Activated T-helper 1 cell treated with anti-CD3 and anti-CD28 coated beads, Interleukin-12 subunit alpha, Interleukin-12 subunit beta, Interleukin-2, Interleukin-4 antibody, amounts not matched to agents 30 ng/mL and 10 ng/mL and 1 ng/mL, durations not matched to agents 14 hours and 24 hours and 36 hours (primary cell): ENCODE measurements at regions not wholly inside any gene's neighbourhood (a gene's known extent, or its start where the extent isn't known, plus 50 kb on each side); places are given as distances from the start of the nearest gene placed in this dataset.
"Not testable (repeated sequence)": the region's sequence is repeated elsewhere in the genome, so short reads cannot be mapped to it uniquely, and the experiment has no call there.

ENCODE experiments used
- DNase-seq: peaks from one replicate; pipeline ENCODE4 v3.0.0; 2021; ENCODE audit warnings: low spot score
- H3K27ac Mint-ChIP-seq: one replicate; pipeline ENCODE4 v1.8.0; 2021; ENCODE audit warnings: mild to moderate bottlenecking, mixed read lengths
- H3K27me3 Mint-ChIP-seq: one replicate; pipeline ENCODE4 v1.8.0; 2022; ENCODE audit warnings: mild to moderate bottlenecking, moderate library complexity, mixed read lengths; ENCODE audit not compliant: insufficient read depth
- H3K36me3 Mint-ChIP-seq: one replicate; pipeline ENCODE4 v1.8.0; 2021; ENCODE audit warnings: low read depth, mixed read lengths
- H3K4me1 Mint-ChIP-seq: one replicate; pipeline ENCODE4 v1.8.0; 2021; ENCODE audit warnings: low read depth, mixed read lengths
- H3K4me3 Mint-ChIP-seq: one replicate; pipeline ENCODE4 v1.8.0; 2021; ENCODE audit warnings: mild to moderate bottlenecking, moderate library complexity, mixed read lengths
- H3K9me3 Mint-ChIP-seq: one replicate; pipeline ENCODE4 v1.8.0; 2021; ENCODE audit warnings: mixed read lengths
- intact Hi-C: fragments of 100-400 bp; cut with micrococcal nuclease; formaldehyde crosslinking; loops from one replicate; pipeline ENCODE4 v1.15.1; 2024

DNA sequence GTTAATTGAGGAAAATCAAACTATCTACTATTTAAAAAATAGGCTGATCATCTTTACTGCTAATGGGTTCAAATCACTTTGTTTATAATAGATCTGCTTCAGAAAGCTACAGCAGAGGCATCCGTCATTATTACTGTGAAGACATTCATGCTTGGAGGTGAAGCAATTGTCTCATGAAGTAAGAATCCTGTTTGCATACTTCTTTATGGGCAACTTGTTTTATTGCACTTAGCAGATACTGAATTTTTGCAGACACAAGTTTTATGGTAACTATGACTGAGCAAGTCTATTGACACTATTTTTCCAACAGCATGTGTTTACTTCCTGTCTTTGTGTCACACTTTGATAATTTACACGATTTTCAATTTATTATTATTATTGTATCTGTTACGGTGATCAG lies 573.9 kb downstream of the RFPL4B start:
- H3K36me3 Mint-ChIP-seq = no peaks in the 10 kb centered on the region
- no peaks in the 10 kb centered on the region for H3K4me1 Mint-ChIP-seq
- no peaks in the 10 kb centered on the region for H3K27me3 Mint-ChIP-seq
- H3K9me3 Mint-ChIP-seq = no peaks in the 10 kb centered on the region
- no peak overlapping the region for H3K27ac Mint-ChIP-seq
- no peak for DNase-seq
- intact Hi-C loops = no loop called here
- H3K4me3 Mint-ChIP-seq = no peak overlapping the region

DNA sequence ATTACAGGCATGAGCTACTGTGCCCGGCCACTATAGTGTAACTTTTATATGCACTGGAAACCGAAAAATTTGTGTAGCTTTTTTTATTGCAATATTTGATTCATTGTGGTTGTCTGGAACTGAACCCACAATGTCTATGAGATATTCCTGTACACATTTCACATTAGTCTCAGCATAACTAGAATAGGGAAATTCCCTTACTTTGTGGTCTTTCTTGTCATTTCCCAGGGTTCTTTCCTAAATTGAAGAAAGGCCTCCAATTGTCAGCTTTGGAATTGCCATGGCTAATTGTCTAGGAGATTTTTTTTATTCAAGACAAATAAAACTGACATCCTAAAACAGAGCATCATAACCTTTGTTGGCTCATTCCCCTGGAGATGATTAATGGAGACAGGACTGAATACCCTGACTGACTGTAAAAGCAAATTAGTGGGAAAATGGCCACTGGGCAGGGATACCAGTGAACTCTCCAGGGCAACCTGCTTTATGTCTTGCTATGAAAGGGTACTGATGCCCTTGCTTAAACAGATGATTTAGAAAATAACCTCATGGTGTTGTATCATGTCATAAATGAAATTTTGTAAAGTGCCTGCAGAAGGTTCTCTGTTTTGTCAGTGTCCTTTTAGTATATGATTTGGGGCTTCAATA lies 576.9 kb downstream of the RFPL4B start:
- H3K27ac Mint-ChIP-seq = no peak overlapping the region
- H3K4me1 Mint-ChIP-seq = no peaks in the 10 kb centered on the region
- intact Hi-C loops = no loop called here
- no peak for DNase-seq
- no peaks in the 10 kb centered on the region for H3K27me3 Mint-ChIP-seq
- no peaks in the 10 kb centered on the region for H3K9me3 Mint-ChIP-seq
- H3K36me3 Mint-ChIP-seq = no peaks in the 10 kb centered on the region
- no peak overlapping the region for H3K4me3 Mint-ChIP-seq

- no peak for DNase-seq
- no peak overlapping the region for H3K27ac Mint-ChIP-seq
- H3K4me3 Mint-ChIP-seq = no peak overlapping the region
- H3K36me3 Mint-ChIP-seq = no peaks in the 10 kb centered on the region
- no peaks in the 10 kb centered on the region for H3K27me3 Mint-ChIP-seq
- intact Hi-C loops = no loop called here
- H3K9me3 Mint-ChIP-seq = no peaks in the 10 kb centered on the region
- no peaks in the 10 kb centered on the region for H3K4me1 Mint-ChIP-seq
Measured at GRCh38 chr6:112925702-112926101, 578.6 kb downstream of the RFPL4B start.

GRCh38 chr6:112927641-112928320 lies 580.7 kb downstream of the RFPL4B start:
- no peak overlapping the region for H3K27ac Mint-ChIP-seq
- H3K36me3 Mint-ChIP-seq = no peaks in the 10 kb centered on the region
- H3K9me3 Mint-ChIP-seq = no peaks in the 10 kb centered on the region
- no peaks in the 10 kb centered on the region for H3K27me3 Mint-ChIP-seq
- no peaks in the 10 kb centered on the region for H3K4me1 Mint-ChIP-seq
- intact Hi-C loops = no loop called here
- no peak overlapping the region for H3K4me3 Mint-ChIP-seq
- no peak for DNase-seq

- H3K4me1 Mint-ChIP-seq = no peaks in the 10 kb centered on the region
- no peak overlapping the region for H3K4me3 Mint-ChIP-seq
- intact Hi-C loops = no loop called here
- no peaks in the 10 kb centered on the region for H3K9me3 Mint-ChIP-seq
- H3K27me3 Mint-ChIP-seq = no peaks in the 10 kb centered on the region
- no peaks in the 10 kb centered on the region for H3K36me3 Mint-ChIP-seq
- no peak for DNase-seq
- no peak overlapping the region for H3K27ac Mint-ChIP-seq
Measured at GRCh38 chr6:112929641-112930040, 582.5 kb downstream of the RFPL4B start.

DNA sequence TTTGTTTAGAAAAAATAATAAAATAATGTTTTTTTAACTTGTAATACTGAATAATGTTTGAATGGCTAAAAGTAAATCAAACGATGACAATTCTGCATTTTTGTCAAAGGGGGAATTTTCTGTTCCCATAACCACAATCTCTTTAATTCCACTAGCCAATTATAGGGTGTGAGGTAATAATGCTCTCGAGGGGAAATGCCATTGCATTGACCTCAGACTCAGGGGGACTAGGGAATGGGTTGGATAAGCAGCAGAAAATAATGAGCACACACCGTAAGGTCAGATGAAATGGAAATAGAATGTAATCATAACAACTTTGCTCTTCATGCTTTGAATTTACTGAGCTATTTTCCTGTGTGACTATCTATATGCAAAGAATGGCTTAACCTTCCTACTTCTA lies 584.7 kb downstream of the RFPL4B start:
- DNase-seq = no peak
- Mint-ChIP-seq H3K27me3 (no peaks in the 10 kb centered on the region), H3K36me3 (no peaks in the 10 kb centered on the region), H3K4me3 (no peak overlapping the region), H3K27ac (no peak overlapping the region), H3K4me1 (no peaks in the 10 kb centered on the region), H3K9me3 (no peaks in the 10 kb centered on the region)
- intact Hi-C loops = no loop called here

DNA sequence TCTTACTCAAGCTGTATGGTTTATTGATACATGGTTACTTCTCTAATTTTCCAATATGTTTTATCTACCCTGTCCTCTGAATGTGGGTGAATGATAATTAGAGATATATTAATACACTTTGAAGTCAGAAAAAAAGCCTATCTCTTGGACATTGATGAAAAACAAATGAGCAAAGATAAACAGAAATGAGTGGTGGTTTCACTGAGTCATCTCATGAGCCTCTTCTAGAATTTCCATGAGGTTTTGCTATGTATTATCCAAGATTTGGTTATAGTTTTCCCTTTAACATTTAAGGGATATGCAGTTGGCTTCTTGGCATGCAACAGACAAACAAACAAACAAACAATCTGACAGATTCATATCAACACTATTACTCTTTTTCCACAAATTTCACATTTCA lies 586.8 kb downstream of the RFPL4B start:
- H3K4me3 Mint-ChIP-seq = no peak overlapping the region
- no peaks in the 10 kb centered on the region for H3K9me3 Mint-ChIP-seq
- intact Hi-C loops = no loop called here
- H3K36me3 Mint-ChIP-seq = no peaks in the 10 kb centered on the region
- H3K4me1 Mint-ChIP-seq = no peaks in the 10 kb centered on the region
- no peak overlapping the region for H3K27ac Mint-ChIP-seq
- DNase-seq = no peak
- H3K27me3 Mint-ChIP-seq = no peaks in the 10 kb centered on the region

- H3K4me3 Mint-ChIP-seq = no peak overlapping the region
- intact Hi-C loops = no loop called here
- no peak for DNase-seq
Measured at GRCh38 chr6:112934433-112935327, 587.5 kb downstream of the RFPL4B start.

DNA sequence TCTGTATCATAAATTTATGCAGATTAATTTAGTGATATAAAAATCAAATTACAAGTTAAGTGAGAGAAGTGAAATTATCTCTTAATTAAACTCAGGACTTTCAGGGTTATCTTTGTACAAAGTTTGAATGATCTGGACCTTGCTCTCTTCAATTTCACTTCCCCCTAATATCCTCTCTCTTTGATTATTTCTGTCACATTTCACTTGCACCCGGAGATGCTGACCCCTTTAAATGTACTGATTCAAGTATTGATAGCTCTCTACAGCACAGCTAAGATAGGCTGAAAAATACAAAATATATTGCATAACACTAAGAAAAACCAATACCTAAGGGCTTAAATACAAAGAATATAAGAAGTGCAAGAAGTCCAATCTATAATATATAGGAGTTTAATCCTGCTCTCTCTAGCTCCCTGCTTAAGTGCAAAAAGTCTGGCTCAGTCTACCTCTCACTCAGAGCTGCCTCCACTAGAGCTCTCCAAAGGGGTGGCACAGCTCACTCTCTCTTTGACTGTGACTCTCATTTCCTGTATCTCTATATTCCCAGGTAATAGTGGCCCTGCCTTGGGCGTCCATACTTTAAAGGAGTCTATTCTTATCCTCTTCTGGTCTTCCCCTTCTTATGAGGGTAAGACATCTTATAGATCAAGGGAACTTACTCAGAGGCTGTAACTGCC lies 588.4 kb downstream of the RFPL4B start:
- intact Hi-C loops = no loop called here
- H3K27me3 Mint-ChIP-seq = no peaks in the 10 kb centered on the region
- H3K4me1 Mint-ChIP-seq = no peaks in the 10 kb centered on the region
- H3K4me3 Mint-ChIP-seq = no peak overlapping the region
- no peak for DNase-seq
- H3K27ac Mint-ChIP-seq = no peak overlapping the region
- no peaks in the 10 kb centered on the region for H3K9me3 Mint-ChIP-seq
- no peaks in the 10 kb centered on the region for H3K36me3 Mint-ChIP-seq

More at GRCh38 chr6:112934433-112935327, 587.5 kb downstream of the RFPL4B start:
- no peaks in the 10 kb centered on the region for H3K36me3 Mint-ChIP-seq
- no peaks in the 10 kb centered on the region for H3K27me3 Mint-ChIP-seq
- no peaks in the 10 kb centered on the region for H3K9me3 Mint-ChIP-seq
- H3K27ac Mint-ChIP-seq = no peak overlapping the region
- no peaks in the 10 kb centered on the region for H3K4me1 Mint-ChIP-seq

- no peaks in the 10 kb centered on the region for H3K4me1 Mint-ChIP-seq
- H3K9me3 Mint-ChIP-seq = no peaks in the 10 kb centered on the region
- DNase-seq = no peak
- no peaks in the 10 kb centered on the region for H3K27me3 Mint-ChIP-seq
- intact Hi-C loops = no loop called here
- H3K27ac Mint-ChIP-seq = no peak overlapping the region
- H3K4me3 Mint-ChIP-seq = no peak overlapping the region
- H3K36me3 Mint-ChIP-seq = no peaks in the 10 kb centered on the region
Measured at GRCh38 chr6:112936079-112936472, 588.9 kb downstream of the RFPL4B start.

GRCh38 chr6:112936504-112936903 lies 589.4 kb downstream of the RFPL4B start:
- no peaks in the 10 kb centered on the region for H3K4me1 Mint-ChIP-seq
- intact Hi-C loops = no loop called here
- H3K27me3 Mint-ChIP-seq = no peaks in the 10 kb centered on the region
- H3K36me3 Mint-ChIP-seq = no peaks in the 10 kb centered on the region
- H3K9me3 Mint-ChIP-seq = no peaks in the 10 kb centered on the region
- H3K27ac Mint-ChIP-seq = no peak overlapping the region
- no peak overlapping the region for H3K4me3 Mint-ChIP-seq
- no peak for DNase-seq

GRCh38 chr6:112937690-112938089 lies 590.6 kb downstream of the RFPL4B start:
- H3K4me1 Mint-ChIP-seq, H3K36me3 Mint-ChIP-seq, H3K27ac Mint-ChIP-seq, H3K27me3 Mint-ChIP-seq, DNase-seq, H3K9me3 Mint-ChIP-seq, intact Hi-C loops, H3K4me3 Mint-ChIP-seq: not testable (repeated sequence)

- no peaks in the 10 kb centered on the region for H3K27me3 Mint-ChIP-seq
- H3K36me3 Mint-ChIP-seq = no peaks in the 10 kb centered on the region
- intact Hi-C loops = no loop called here
- no peaks in the 10 kb centered on the region for H3K9me3 Mint-ChIP-seq
- H3K27ac Mint-ChIP-seq = no peak overlapping the region
- H3K4me3 Mint-ChIP-seq = no peak overlapping the region
- no peak for DNase-seq
- no peaks in the 10 kb centered on the region for H3K4me1 Mint-ChIP-seq
Measured at GRCh38 chr6:112938650-112939049, 591.5 kb downstream of the RFPL4B start.
